ENCODE measurements at regions not wholly inside any gene's neighbourhood (a gene's known extent, or its start where the extent isn't known, plus 50 kb on each side); places are given as distances from the start of the nearest gene placed in this dataset.
"Not testable (repeated sequence)": the region's sequence is repeated elsewhere in the genome, so short reads cannot be mapped to it uniquely, and the experiment has no call there.

DNA sequence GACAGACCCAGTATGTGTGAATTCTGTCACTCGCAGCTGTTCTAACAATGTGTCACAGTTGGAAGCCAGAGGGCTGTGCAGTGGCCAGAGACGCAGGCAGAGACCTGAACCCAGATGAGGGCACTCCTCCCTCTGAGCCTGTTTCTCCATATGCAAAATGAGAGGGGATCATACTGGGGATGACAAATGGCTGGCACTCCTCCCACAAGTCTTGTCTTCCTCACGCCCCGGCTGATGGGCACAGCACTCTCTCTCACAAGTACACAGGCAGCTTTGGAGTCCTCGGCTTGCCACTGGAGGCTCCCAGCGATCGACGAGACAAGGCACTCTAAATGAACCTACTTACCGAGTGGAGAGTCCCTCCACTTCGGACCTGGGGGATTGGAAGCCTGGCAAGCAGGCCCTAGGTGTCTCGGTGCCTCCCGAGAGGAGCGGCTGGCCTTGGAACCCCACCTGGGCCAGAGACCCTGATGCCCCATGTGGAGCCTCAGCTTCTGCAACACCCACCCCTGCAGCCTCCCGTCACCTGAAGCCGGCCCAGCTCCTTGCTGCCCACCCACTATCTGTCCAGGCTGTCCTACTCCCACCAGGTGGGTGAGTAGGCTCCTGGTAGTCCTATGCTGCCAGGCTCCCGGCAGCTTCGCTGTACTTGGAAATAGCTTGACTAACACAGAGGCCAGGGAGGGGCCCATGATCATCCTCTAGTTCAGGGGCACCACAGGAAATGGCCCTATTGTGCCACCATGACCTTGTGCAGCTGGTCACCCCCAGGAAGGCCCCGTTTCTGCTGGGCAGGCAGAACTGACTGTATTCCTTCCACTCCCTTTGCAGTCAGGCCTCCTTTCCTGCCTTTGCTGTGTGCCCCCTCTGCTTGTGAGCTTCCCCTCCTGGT lies 65.0 kb upstream of the IQSEC1 start:
- Histone ChIP-seq H3K9ac (ENCODE audit: low read length) (no peak overlapping the region), H3K9me3 (ENCODE audit: control insufficient read depth, insufficient read depth, low read depth, low read length) (no peaks in the 10 kb centered on the region), H3K27me3 (ENCODE audit: control insufficient read depth, insufficient read depth, low read length) (no peaks in the 10 kb centered on the region), H3K4me3 (ENCODE audit: low read depth, low read length) (no peak overlapping the region), H3K36me3 (ENCODE audit: control insufficient read depth, insufficient read depth, low read length) (no peaks in the 10 kb centered on the region), H3K27ac (ENCODE audit: low read depth, low read length) (no peak overlapping the region), H3K4me1 (ENCODE audit: control insufficient read depth, insufficient read depth, low read length) (peaks cover 7% of the 10 kb centered on the region; the same call in 1 of the 2 replicates)

DNA sequence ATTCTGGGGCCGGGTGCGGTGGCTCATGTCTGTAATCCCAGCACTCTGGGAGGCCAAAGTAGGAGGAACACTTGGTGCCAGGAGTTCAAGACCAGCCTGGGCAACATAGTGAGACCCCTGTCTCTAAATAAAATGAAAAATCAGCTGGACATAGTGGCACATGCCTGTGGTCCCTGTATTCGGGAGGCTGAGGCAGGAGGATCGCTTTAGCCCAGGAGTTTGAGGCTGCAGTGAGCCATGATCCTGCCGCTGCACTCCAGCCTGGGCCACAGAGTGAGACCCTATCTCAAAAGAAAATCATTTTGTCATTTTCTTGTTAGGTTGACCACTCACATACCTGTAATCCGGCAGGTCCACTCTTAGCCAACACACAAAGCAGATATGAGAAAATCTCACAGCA lies 63.6 kb upstream of the IQSEC1 start:
- not testable (repeated sequence) for H3K4me3 ChIP-seq (ENCODE audit: low read depth, low read length); H3K36me3 ChIP-seq (ENCODE audit: control insufficient read depth, insufficient read depth, low read length); H3K4me1 ChIP-seq (ENCODE audit: control insufficient read depth, insufficient read depth, low read length); H3K27ac ChIP-seq (ENCODE audit: low read depth, low read length); H3K9me3 ChIP-seq (ENCODE audit: control insufficient read depth, insufficient read depth, low read depth, low read length); H3K9ac ChIP-seq (ENCODE audit: low read length); H3K27me3 ChIP-seq (ENCODE audit: control insufficient read depth, insufficient read depth, low read length)

GRCh38 chr3:13136426-13136825 lies 63.2 kb upstream of the IQSEC1 start:
- H3K4me3 ChIP-seq (ENCODE audit: low read depth, low read length): no peak overlapping the region
- no peaks in the 10 kb centered on the region for H3K9me3 ChIP-seq (ENCODE audit: control insufficient read depth, insufficient read depth, low read depth, low read length)
- H3K27ac ChIP-seq (ENCODE audit: low read depth, low read length): no peak overlapping the region
- H3K27me3 ChIP-seq (ENCODE audit: control insufficient read depth, insufficient read depth, low read length): no peaks in the 10 kb centered on the region
- no peak overlapping the region for H3K9ac ChIP-seq (ENCODE audit: low read length)
- peaks cover 7% of the 10 kb centered on the region; the same call in 1 of the 2 replicates for H3K4me1 ChIP-seq (ENCODE audit: control insufficient read depth, insufficient read depth, low read length)
- no peaks in the 10 kb centered on the region for H3K36me3 ChIP-seq (ENCODE audit: control insufficient read depth, insufficient read depth, low read length)

DNA sequence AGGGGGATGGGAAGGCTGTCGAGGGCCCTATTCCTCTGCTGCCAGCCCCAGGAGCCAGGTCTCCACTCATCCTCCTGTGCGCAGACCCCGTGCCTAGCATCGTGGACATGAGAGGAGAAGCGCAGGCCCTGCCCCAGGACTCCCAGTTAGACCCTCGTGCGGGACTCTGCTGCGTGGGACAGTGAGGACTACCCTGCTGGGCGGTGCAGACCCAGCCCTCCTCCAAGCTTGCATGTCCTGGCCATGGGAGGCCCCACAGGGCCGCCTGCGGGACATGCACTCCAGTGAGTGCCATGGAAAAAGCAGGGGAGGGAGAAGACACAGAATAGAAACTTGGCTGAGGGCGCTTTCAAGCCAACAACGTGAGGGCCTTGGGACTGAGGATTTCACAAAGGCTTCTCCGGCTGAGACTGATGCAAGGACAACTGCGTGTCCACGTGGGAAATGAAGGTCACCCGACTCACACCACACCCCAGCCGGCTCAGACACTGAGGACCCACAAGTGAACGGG lies 62.6 kb upstream of the IQSEC1 start:
- no peak overlapping the region for H3K9ac ChIP-seq (ENCODE audit: low read length)
- no peaks in the 10 kb centered on the region for H3K36me3 ChIP-seq (ENCODE audit: control insufficient read depth, insufficient read depth, low read length)
- no peak overlapping the region for H3K27ac ChIP-seq (ENCODE audit: low read depth, low read length)
- H3K4me3 ChIP-seq (ENCODE audit: low read depth, low read length): no peak overlapping the region
- H3K27me3 ChIP-seq (ENCODE audit: control insufficient read depth, insufficient read depth, low read length): no peaks in the 10 kb centered on the region
- H3K9me3 ChIP-seq (ENCODE audit: control insufficient read depth, insufficient read depth, low read depth, low read length): no peaks in the 10 kb centered on the region
- H3K4me1 ChIP-seq (ENCODE audit: control insufficient read depth, insufficient read depth, low read length): peaks cover 7% of the 10 kb centered on the region; the same call in 1 of the 2 replicates

- Histone ChIP-seq H3K9me3 (ENCODE audit: control insufficient read depth, insufficient read depth, low read depth, low read length) (no peaks in the 10 kb centered on the region), H3K27me3 (ENCODE audit: control insufficient read depth, insufficient read depth, low read length) (no peaks in the 10 kb centered on the region), H3K4me3 (ENCODE audit: low read depth, low read length) (no peak overlapping the region), H3K27ac (ENCODE audit: low read depth, low read length) (no peak overlapping the region), H3K4me1 (ENCODE audit: control insufficient read depth, insufficient read depth, low read length) (peaks cover 7% of the 10 kb centered on the region; the same call in 1 of the 2 replicates), H3K9ac (ENCODE audit: low read length) (no peak overlapping the region), H3K36me3 (ENCODE audit: control insufficient read depth, insufficient read depth, low read length) (no peaks in the 10 kb centered on the region)
These were observed 62.1 kb upstream of the IQSEC1 start for GRCh38 chr3:13135251-13135810.

DNA sequence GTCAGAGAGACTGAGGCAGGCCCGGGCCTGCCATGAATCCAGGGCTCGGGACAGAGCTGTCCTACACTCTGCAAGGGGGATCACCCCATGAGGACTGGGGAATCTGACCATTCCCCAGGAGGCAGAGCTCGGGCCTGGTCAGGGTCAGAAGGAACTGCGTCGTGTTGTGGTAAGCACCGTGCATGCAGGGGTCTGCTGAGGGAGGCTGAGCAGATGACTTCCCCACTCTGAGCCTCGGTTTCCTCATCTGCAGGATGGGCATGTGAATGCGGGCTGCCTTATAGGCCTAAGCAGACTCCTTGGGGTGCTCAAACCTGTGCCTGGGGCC lies 61.6 kb upstream of the IQSEC1 start:
- H3K36me3 ChIP-seq (ENCODE audit: control insufficient read depth, insufficient read depth, low read length): no peaks in the 10 kb centered on the region
- no peaks in the 10 kb centered on the region for H3K27me3 ChIP-seq (ENCODE audit: control insufficient read depth, insufficient read depth, low read length)
- H3K9me3 ChIP-seq (ENCODE audit: control insufficient read depth, insufficient read depth, low read depth, low read length): no peaks in the 10 kb centered on the region
- H3K27ac ChIP-seq (ENCODE audit: low read depth, low read length): no peak overlapping the region
- H3K9ac ChIP-seq (ENCODE audit: low read length): no peak overlapping the region
- no peak overlapping the region for H3K4me3 ChIP-seq (ENCODE audit: low read depth, low read length)
- H3K4me1 ChIP-seq (ENCODE audit: control insufficient read depth, insufficient read depth, low read length): peaks cover 7% of the 10 kb centered on the region; the same call in 1 of the 2 replicates

- peaks cover 7% of the 10 kb centered on the region; the same call in 1 of the 2 replicates for H3K4me1 ChIP-seq (ENCODE audit: control insufficient read depth, insufficient read depth, low read length)
- no peak overlapping the region for H3K4me3 ChIP-seq (ENCODE audit: low read depth, low read length)
- H3K27me3 ChIP-seq (ENCODE audit: control insufficient read depth, insufficient read depth, low read length): no peaks in the 10 kb centered on the region
- no peak overlapping the region for H3K9ac ChIP-seq (ENCODE audit: low read length)
- H3K36me3 ChIP-seq (ENCODE audit: control insufficient read depth, insufficient read depth, low read length): no peaks in the 10 kb centered on the region
- H3K9me3 ChIP-seq (ENCODE audit: control insufficient read depth, insufficient read depth, low read depth, low read length): no peaks in the 10 kb centered on the region
- H3K27ac ChIP-seq (ENCODE audit: low read depth, low read length): no peak overlapping the region
These were observed 61.1 kb upstream of the IQSEC1 start for GRCh38 chr3:13134166-13134878.

GRCh38 chr3:13133471-13133981 lies 60.3 kb upstream of the IQSEC1 start:
- H3K27me3 ChIP-seq (ENCODE audit: control insufficient read depth, insufficient read depth, low read length): no peaks in the 10 kb centered on the region
- no peaks in the 10 kb centered on the region for H3K9me3 ChIP-seq (ENCODE audit: control insufficient read depth, insufficient read depth, low read depth, low read length)
- H3K9ac ChIP-seq (ENCODE audit: low read length): no peak overlapping the region
- peaks cover 7% of the 10 kb centered on the region; the same call in 1 of the 2 replicates for H3K4me1 ChIP-seq (ENCODE audit: control insufficient read depth, insufficient read depth, low read length)
- no peak overlapping the region for H3K27ac ChIP-seq (ENCODE audit: low read depth, low read length)
- H3K36me3 ChIP-seq (ENCODE audit: control insufficient read depth, insufficient read depth, low read length): no peaks in the 10 kb centered on the region
- H3K4me3 ChIP-seq (ENCODE audit: low read depth, low read length): no peak overlapping the region

DNA sequence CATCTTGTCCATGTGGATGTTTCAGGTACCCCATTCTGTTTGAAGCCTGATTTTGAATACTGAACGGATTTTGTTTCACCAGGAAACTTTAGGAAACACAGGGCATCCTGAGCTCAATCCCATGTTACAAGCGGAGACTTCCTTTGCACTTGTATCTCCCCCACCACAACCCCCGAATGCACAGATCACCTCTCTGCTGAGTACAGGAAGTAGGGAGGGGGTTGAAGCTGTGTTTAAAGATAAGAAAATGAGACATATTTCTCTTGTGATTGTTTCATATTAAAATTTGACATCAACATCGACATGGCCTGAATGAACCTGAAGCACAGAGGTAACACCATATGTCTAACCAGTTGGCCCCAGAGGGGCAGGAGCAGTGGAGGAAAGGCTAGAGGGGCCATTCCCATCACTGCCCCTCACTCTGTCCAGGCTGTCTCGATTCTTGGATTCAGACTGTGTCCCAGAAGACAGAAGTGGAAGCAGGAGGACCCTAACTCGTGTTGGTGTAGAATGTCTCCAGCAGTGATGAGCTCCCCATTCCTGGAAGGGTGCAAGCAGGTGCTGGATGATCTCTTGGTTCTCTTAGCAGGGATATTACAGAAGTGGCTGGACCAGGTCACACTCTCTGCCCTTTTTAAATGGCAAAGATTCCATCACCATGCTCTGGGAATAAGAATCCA lies 59.6 kb upstream of the IQSEC1 start:
- Histone ChIP-seq H3K27me3 (ENCODE audit: control insufficient read depth, insufficient read depth, low read length) (no peaks in the 10 kb centered on the region), H3K27ac (ENCODE audit: low read depth, low read length) (no peak overlapping the region), H3K9ac (ENCODE audit: low read length) (no peak overlapping the region), H3K9me3 (ENCODE audit: control insufficient read depth, insufficient read depth, low read depth, low read length) (no peaks in the 10 kb centered on the region), H3K4me1 (ENCODE audit: control insufficient read depth, insufficient read depth, low read length) (peaks cover 7% of the 10 kb centered on the region; the same call in 1 of the 2 replicates), H3K4me3 (ENCODE audit: low read depth, low read length) (no peak overlapping the region), H3K36me3 (ENCODE audit: control insufficient read depth, insufficient read depth, low read length) (no peaks in the 10 kb centered on the region)

- H3K27ac ChIP-seq (ENCODE audit: low read depth, low read length): no peak overlapping the region
- no peaks in the 10 kb centered on the region for H3K9me3 ChIP-seq (ENCODE audit: control insufficient read depth, insufficient read depth, low read depth, low read length)
- peaks cover 7% of the 10 kb centered on the region; the same call in 1 of the 2 replicates for H3K4me1 ChIP-seq (ENCODE audit: control insufficient read depth, insufficient read depth, low read length)
- no peak overlapping the region for H3K9ac ChIP-seq (ENCODE audit: low read length)
- H3K36me3 ChIP-seq (ENCODE audit: control insufficient read depth, insufficient read depth, low read length): no peaks in the 10 kb centered on the region
- H3K4me3 ChIP-seq (ENCODE audit: low read depth, low read length): no peak overlapping the region
- no peaks in the 10 kb centered on the region for H3K27me3 ChIP-seq (ENCODE audit: control insufficient read depth, insufficient read depth, low read length)
These were observed 59.1 kb upstream of the IQSEC1 start for GRCh38 chr3:13132281-13132680.
